IMR-90 (cell line): ENCODE measurements at regions not wholly inside any gene's neighbourhood (a gene's known extent, or its start where the extent isn't known, plus 50 kb on each side); places are given as distances from the start of the nearest gene placed in this dataset.

Source experiments
- ATAC-seq: fragments of 200-7000 bp; cut with Tn5 transposase; 2 replicates; pipeline ENCODE4 v1.9.1; 2020; ENCODE audit warnings: low read depth, mild to moderate bottlenecking, moderate library complexity
- BruUV-seq: library from RNA; stranded (reverse); fragments of 400-500 nt; replicated peaks from 2 replicates; lab custom pipeline; 2021; lab: Mats Ljungman, UMichigan
- CTCF ChIA-PET: fragments of 300-600 bp; formaldehyde crosslinking; extraction: SDS; loops from one replicate; lab custom pipeline; 2021; ENCODE audit warnings: antibody characterized with exemption; lab: Yijun Ruan, JAX
- POLR2A ChIA-PET: fragments of 300-600 bp; sonication (Branson Sonifier 250); formaldehyde crosslinking; loops from one replicate; lab custom pipeline; 2022; ENCODE audit warnings: antibody characterized with exemption; ENCODE audit not compliant: unreplicated experiment; lab: Charles Lee
- DNase-seq: peaks from one replicate; pipeline ENCODE4 v3.0.0; 2013
- H2AFZ ChIP-seq: replicated peaks from 2 replicates; pipeline ENCODE3; 2013; ENCODE audit warnings: low read length, mild to moderate bottlenecking; ENCODE audit not compliant: poor library complexity
- H2AK5ac ChIP-seq: 2 replicates; pipeline ENCODE4 v1.6.1; 2013; ENCODE audit warnings: low read depth, low read length, inconsistent platforms
- H2AK9ac ChIP-seq: replicated peaks from 2 replicates; pipeline ENCODE3; 2013; ENCODE audit warnings: mild to moderate bottlenecking, low read depth, low read length, moderate library complexity; ENCODE audit not compliant: poor library complexity
- H2BK120ac ChIP-seq: 2 replicates; pipeline ENCODE4 v1.6.1; 2013; ENCODE audit warnings: low read depth, low read length, inconsistent platforms
- H2BK15ac ChIP-seq: 3 replicates; pipeline ENCODE4 v1.6.1; 2013; ENCODE audit warnings: low read depth, low read length, inconsistent platforms
- H2BK20ac ChIP-seq: 2 replicates; pipeline ENCODE4 v1.6.1; 2013; ENCODE audit warnings: low read depth, mild to moderate bottlenecking, inconsistent platforms, low read length, moderate library complexity
- H2BK5ac ChIP-seq: 2 replicates; pipeline ENCODE4 v1.6.1; 2013; ENCODE audit warnings: mild to moderate bottlenecking, low read depth, low read length, inconsistent platforms; ENCODE audit not compliant: poor library complexity, severe bottlenecking
- H3K14ac ChIP-seq: replicated peaks from 2 replicates; pipeline ENCODE4 v1.6.1; 2013; ENCODE audit warnings: low read depth, low read length, inconsistent platforms
- H3K18ac ChIP-seq: 2 replicates; pipeline ENCODE4 v1.6.1; 2013; ENCODE audit warnings: low read depth, low read length, control low read depth
- H3K23ac ChIP-seq: 2 replicates; pipeline ENCODE4 v1.6.1; 2013; ENCODE audit warnings: low read depth, low read length, inconsistent platforms
- H3K27ac ChIP-seq: 2 replicates; pipeline ENCODE4 v1.5.1; 2013; ENCODE audit warnings: mild to moderate bottlenecking, control low read depth, low read length; ENCODE audit not compliant: insufficient read depth
- H3K27me3 ChIP-seq: 2 replicates; pipeline ENCODE4 v1.6.1; 2013; ENCODE audit warnings: low read length; ENCODE audit not compliant: control insufficient read depth, insufficient read depth
- H3K36me3 ChIP-seq: 2 replicates; pipeline ENCODE4 v1.6.1; 2013; ENCODE audit warnings: low read length, mixed read lengths; ENCODE audit not compliant: control insufficient read depth, insufficient read depth
- H3K4ac ChIP-seq: 2 replicates; pipeline ENCODE4 v1.6.1; 2013; ENCODE audit warnings: low read depth, low read length, inconsistent platforms
- H3K4me1 ChIP-seq: 2 replicates; pipeline ENCODE4 v1.6.1; 2013; ENCODE audit warnings: low read length, mixed read lengths; ENCODE audit not compliant: control insufficient read depth, insufficient read depth
- H3K4me2 ChIP-seq: 2 replicates; pipeline ENCODE4 v1.6.1; 2013; ENCODE audit warnings: low read depth, mild to moderate bottlenecking, control low read depth, low read length, moderate library complexity
- H3K4me3 ChIP-seq: 2 replicates; pipeline ENCODE4 v1.5.1; 2013; ENCODE audit warnings: low read depth, mild to moderate bottlenecking, control low read depth, low read length, moderate library complexity; ENCODE audit not compliant: insufficient read depth
- H3K56ac ChIP-seq: 2 replicates; pipeline ENCODE4 v1.6.1; 2013; ENCODE audit warnings: low read length, inconsistent platforms; ENCODE audit not compliant: insufficient read depth; ENCODE audit errors: extremely low read depth
- H3K79me1 ChIP-seq, 2 experiments: 2 replicates each; pipeline ENCODE4 v1.6.1; 2013; ENCODE audit warnings: low read length in 2 of 2, inconsistent platforms in 1 of 2, low read depth in 1 of 2
- H3K9ac ChIP-seq: 2 replicates; pipeline ENCODE4 v1.6.1; 2013; ENCODE audit warnings: low read depth, low read length, control low read depth
- H3K9me1 ChIP-seq: 2 replicates; pipeline ENCODE4 v1.6.1; 2013; ENCODE audit warnings: low read length, inconsistent platforms; ENCODE audit not compliant: insufficient read depth
- H3K9me3 ChIP-seq: 2 replicates; pipeline ENCODE4 v1.6.1; 2013; ENCODE audit warnings: low read length; ENCODE audit not compliant: control insufficient read depth, insufficient read depth
- H4K20me1 ChIP-seq: 2 replicates; pipeline ENCODE4 v1.6.1; 2013; ENCODE audit warnings: low read length, inconsistent platforms; ENCODE audit not compliant: insufficient read depth
- H4K5ac ChIP-seq: 2 replicates; pipeline ENCODE4 v1.6.1; 2013; ENCODE audit warnings: mild to moderate bottlenecking, low read depth, low read length, control low read depth
- H4K8ac ChIP-seq, 2 experiments: 2 replicates each; pipeline ENCODE4 v1.6.1; 2013; ENCODE audit warnings: low read depth in 2 of 2, low read length in 2 of 2, control low read depth in 1 of 2, inconsistent platforms in 1 of 2
- H4K91ac ChIP-seq: 2 replicates; pipeline ENCODE4 v1.6.1; 2013; ENCODE audit warnings: low read depth, low read length, inconsistent platforms; ENCODE audit not compliant: insufficient read depth
- BHLHE40 ChIP-seq: fragments of 150-350 bp; IDR thresholded peaks from 2 replicates; pipeline ENCODE4 v1.6.1; 2016; ENCODE audit warnings: mild to moderate bottlenecking, low read depth, low read length
- CEBPB ChIP-seq: IDR thresholded peaks from 2 replicates; pipeline ENCODE4 v1.6.1; 2012; ENCODE audit warnings: low read depth, low read length, improper control_type of control experiment
- CHD1 ChIP-seq: IDR thresholded peaks from 2 replicates; pipeline ENCODE4 v1.6.1; 2012; ENCODE audit warnings: low read depth, low read length, improper control_type of control experiment
- CTCF ChIP-seq: conservative IDR thresholded peaks from 2 replicates; pipeline ENCODE4 v1.5.1; 2012; ENCODE audit warnings: mild to moderate bottlenecking, low read depth, low read length, improper control_type of control experiment
- MAFK ChIP-seq: IDR thresholded peaks from 2 replicates; pipeline ENCODE4 v1.6.1; 2012; ENCODE audit warnings: low read depth, low read length, improper control_type of control experiment
- MAZ ChIP-seq: IDR thresholded peaks from 2 replicates; pipeline ENCODE4 v1.6.1; 2012; ENCODE audit warnings: low read depth, mild to moderate bottlenecking, low read length, improper control_type of control experiment, moderate library complexity, borderline replicate concordance
- MXI1 ChIP-seq: IDR thresholded peaks from 2 replicates; pipeline ENCODE4 v1.6.1; 2012; ENCODE audit warnings: low read depth, mild to moderate bottlenecking, low read length, moderate library complexity, borderline replicate concordance
- NFE2L2 ChIP-seq: fragments of 150-350 bp; IDR thresholded peaks from 2 replicates; pipeline ENCODE4 v1.6.1; 2016; ENCODE audit warnings: low read depth, mild to moderate bottlenecking, low read length
- POLR2A ChIP-seq: IDR thresholded peaks from 2 replicates; pipeline ENCODE4 v1.6.1; 2012; ENCODE audit warnings: mild to moderate bottlenecking, low read depth, low read length
- RAD21 ChIP-seq: IDR thresholded peaks from 2 replicates; pipeline ENCODE4 v1.6.1; 2012; ENCODE audit warnings: low read length, improper control_type of control experiment
- RCOR1 ChIP-seq: IDR thresholded peaks from 2 replicates; pipeline ENCODE4 v1.6.1; 2012; ENCODE audit warnings: mild to moderate bottlenecking, low read length, improper control_type of control experiment; ENCODE audit not compliant: insufficient replicate concordance
- RFX5 ChIP-seq: IDR thresholded peaks from 2 replicates; pipeline ENCODE4 v1.8.0; 2012; ENCODE audit warnings: low read depth, mild to moderate bottlenecking, low read length, moderate library complexity
- SMC3 ChIP-seq: fragments of 150-350 bp; IDR thresholded peaks from 2 replicates; pipeline ENCODE4 v1.6.1; 2016; ENCODE audit warnings: low read depth, mild to moderate bottlenecking, antibody characterized with exemption, low read length, moderate library complexity
- USF2 ChIP-seq: fragments of 150-350 bp; IDR thresholded peaks from 2 replicates; pipeline ENCODE4 v1.6.1; 2017; ENCODE audit warnings: mild to moderate bottlenecking, antibody characterized with exemption, low read length, low read depth
- WGBS, 2 experiments: methylation state at CpG; one replicate each; pipeline versions ENCODE4 v1.1.5 to v1.1.7; 2013; ENCODE audit warnings: missing lambda C conversion rate in 2 of 2; ENCODE audit not compliant: insufficient read length in 1 of 2; ENCODE audit errors: extremely low coverage in 2 of 2; 5-methylcytosine and 5-hydroxymethylcytosine counted together
- dilution Hi-C: fragments of 300-500 bp; cut with HindIII; formaldehyde crosslinking; loops from one replicate; pipeline ENCODE4 v1.14.3; 2018; ENCODE audit warnings: low sequenced_read_pairs; ENCODE audit not compliant: unreplicated experiment
- in situ Hi-C: fragments of 300-500 bp; cut with MboI; formaldehyde crosslinking; loops from 3 replicates; pipeline ENCODE4 v1.14.3; 2019; ENCODE audit warnings: low sequenced_read_pairs, inconsistent platforms, mixed read lengths
- intact Hi-C: fragments of 100-400 bp; cut with micrococcal nuclease; formaldehyde crosslinking; loops from 2 replicates; pipeline ENCODE4 v1.10.0; 2022

- H3K9me1 ChIP-seq = peaks cover 19% of the 10 kb centered on the region
- H2BK15ac ChIP-seq = no peak overlapping the region; the same call in 2 of the 3 replicates
- no peak overlapping the region for H3K4ac ChIP-seq
- intact Hi-C loops (loop anchor here (10.0 kb wide), 1 partner anchor 509 kb away; no protein-coding TSS in a partner anchor), in situ Hi-C loops (no loop called here), dilution Hi-C loops (no loop called here)
- no peak overlapping the region for H2BK20ac ChIP-seq
- no peaks in the 10 kb centered on the region for H3K9me3 ChIP-seq
- CTCF ChIA-PET = no interaction called here
- peak overlapping the region; percentile 2; the same call in 1 of the 2 replicates for H3K14ac ChIP-seq
- no peaks in the 10 kb centered on the region for H4K20me1 ChIP-seq
- H3K4me1 ChIP-seq = peaks cover 14% of the 10 kb centered on the region
- H3K27me3 ChIP-seq = no peaks in the 10 kb centered on the region
- POLR2A ChIA-PET = no interaction called here
- H3K18ac ChIP-seq = no peak overlapping the region; the same call in 1 of the 2 replicates
- no peak overlapping the region for H3K27ac ChIP-seq
- no peak overlapping the region for H4K91ac ChIP-seq
- no peak overlapping the region for H3K56ac ChIP-seq
- ATAC-seq (no peak), DNase-seq (no peak)
- peak overlapping the region; percentile 0; the same call in 1 of the 2 replicates for H2BK120ac ChIP-seq
- no peak overlapping the region for H4K5ac ChIP-seq
- no peak overlapping the region for H3K23ac ChIP-seq
- no CpG with 5 or more reads among the region's 3 CpGs for WGBS, 2 experiments
- H2AK5ac ChIP-seq = no peak overlapping the region
- H2AK9ac ChIP-seq = no peak overlapping the region
- H3K79me1 ChIP-seq = peaks cover 4 to 18% of the 10 kb centered on the region in 2 experiments; a peak in 2 of 4 replicates
- TF ChIP-seq RFX5 (no peak), BHLHE40 (no peak), NFE2L2 (no peak), POLR2A (no peak), MAFK (no peak), RAD21 (no peak), MAZ (no peak), USF2 (no peak), MXI1 (no peak), RCOR1 (no peak), CEBPB (no peak), CTCF (no peak), CHD1 (no peak), SMC3 (no peak)
- H4K8ac ChIP-seq = no peak overlapping the region
- no peak overlapping the region for H3K4me3 ChIP-seq
- H2BK5ac ChIP-seq = no peak overlapping the region
- no peak overlapping the region for H3K9ac ChIP-seq
- no TSS peak for BruUV-seq
- no peak overlapping the region for H3K4me2 ChIP-seq
- no peak overlapping the region for H2AFZ ChIP-seq
- H3K36me3 ChIP-seq = no peaks in the 10 kb centered on the region
These were observed 517.0 kb downstream of the INHBA start for GRCh38 chr7:41185851-41186250.
